GM06990 (cell line): ENCODE measurements at regions not wholly inside any gene's neighbourhood (a gene's known extent, or its start where the extent isn't known, plus 50 kb on each side); places are given as distances from the start of the nearest gene placed in this dataset.
"Not testable (repeated sequence)": the region's sequence is repeated elsewhere in the genome, so short reads cannot be mapped to it uniquely, and the experiment has no call there.

Source experiments
- DNase-seq: peaks from one replicate; pipeline ENCODE4 v3.0.0-alpha.2; 2011; ENCODE audit not compliant: insufficient read length; ENCODE audit errors: extremely low read depth
- H3K27me3 ChIP-seq: replicated peaks from 2 replicates; pipeline ENCODE4 v1.6.0; 2011; ENCODE audit warnings: low read length; ENCODE audit not compliant: control insufficient read depth, insufficient read depth
- H3K36me3 ChIP-seq: 2 replicates; pipeline ENCODE4 v1.5.1; 2011; ENCODE audit warnings: low read length; ENCODE audit not compliant: control insufficient read depth, insufficient read depth
- H3K4me3 ChIP-seq: replicated peaks from 2 replicates; pipeline ENCODE4 v1.5.1; 2011; ENCODE audit warnings: low read depth, mild to moderate bottlenecking, control low read depth, low read length
- TF ChIP-seq, protein P1 (sequence below): IDR thresholded peaks from 2 replicates; pipeline ENCODE4 v1.5.1; 2011; ENCODE audit warnings: low read length, control low read depth, mild to moderate bottlenecking, inconsistent platforms; ENCODE audit not compliant: insufficient read depth, poor library complexity, severe bottlenecking

DNA sequence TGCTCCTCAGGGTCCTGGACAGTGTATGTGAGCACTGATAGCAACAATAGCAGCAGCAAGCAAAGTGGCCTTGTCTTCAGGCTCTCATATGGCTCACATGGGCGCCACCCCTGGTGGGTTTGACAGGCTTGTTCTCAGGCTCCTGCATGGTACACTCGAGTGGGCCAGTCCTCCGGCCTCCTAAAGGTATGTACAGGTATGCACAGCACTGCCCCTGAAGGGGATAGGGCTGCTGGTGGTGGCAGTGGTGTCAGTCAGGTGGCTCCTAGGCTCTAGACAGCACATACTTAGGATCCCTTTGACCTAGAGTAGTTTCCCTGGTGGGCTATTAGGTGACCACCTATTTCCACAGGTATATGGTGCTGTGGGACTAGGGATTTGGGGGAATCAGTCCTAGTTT lies 79.8 kb downstream of the LGALS9B start:
- not testable (repeated sequence) for H3K4me3 ChIP-seq, H3K36me3 ChIP-seq, H3K27me3 ChIP-seq, DNase-seq

DNA sequence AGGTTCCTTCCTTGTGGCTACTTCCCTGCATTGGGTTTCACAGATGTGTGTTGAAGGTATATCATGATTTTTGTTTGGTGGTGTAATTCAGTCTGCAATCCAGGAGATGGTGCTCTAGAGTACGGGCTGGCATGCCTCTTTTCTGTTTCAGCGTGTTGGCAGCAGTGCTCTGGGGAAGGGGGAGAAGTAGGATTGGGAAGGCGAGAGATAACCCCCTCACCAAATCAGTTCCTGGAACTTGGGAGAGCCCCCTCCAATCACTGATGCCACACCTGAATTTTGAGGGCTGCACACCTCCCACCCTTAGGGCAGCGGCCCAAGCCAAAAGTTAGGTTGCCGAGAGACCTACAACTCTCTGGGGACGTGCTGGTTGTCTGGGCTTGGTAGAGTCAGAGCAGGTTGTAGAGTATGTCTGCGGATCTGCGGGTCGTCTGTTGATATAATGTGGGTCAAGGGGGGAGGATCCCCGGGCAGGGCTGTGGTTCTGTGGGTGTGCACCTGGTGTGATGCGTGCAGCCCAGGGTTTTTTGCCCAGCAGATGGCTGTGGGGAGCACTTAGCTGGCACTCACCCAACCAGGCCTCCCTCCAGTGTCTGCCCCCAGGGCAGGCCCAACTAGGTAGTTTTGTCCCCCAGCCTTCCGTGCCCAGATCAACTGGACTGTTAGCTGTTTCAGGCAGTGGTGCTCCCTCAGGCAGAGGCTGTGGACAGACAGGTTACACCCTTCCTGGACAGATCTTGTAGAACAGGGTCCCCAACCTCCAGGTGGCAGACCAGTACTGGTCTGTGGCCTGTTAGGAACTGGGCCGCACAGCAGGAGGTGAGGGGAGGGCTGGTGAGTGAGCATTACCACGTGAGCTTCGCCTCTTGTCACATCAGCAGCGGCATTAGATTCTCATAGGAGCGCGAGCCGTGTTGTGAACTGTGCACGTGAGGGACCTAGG lies 85.7 kb downstream of the LGALS9B start:
- H3K4me3 ChIP-seq, H3K36me3 ChIP-seq, DNase-seq, H3K27me3 ChIP-seq: not testable (repeated sequence)
- TF ChIP-seq, protein P1, sequence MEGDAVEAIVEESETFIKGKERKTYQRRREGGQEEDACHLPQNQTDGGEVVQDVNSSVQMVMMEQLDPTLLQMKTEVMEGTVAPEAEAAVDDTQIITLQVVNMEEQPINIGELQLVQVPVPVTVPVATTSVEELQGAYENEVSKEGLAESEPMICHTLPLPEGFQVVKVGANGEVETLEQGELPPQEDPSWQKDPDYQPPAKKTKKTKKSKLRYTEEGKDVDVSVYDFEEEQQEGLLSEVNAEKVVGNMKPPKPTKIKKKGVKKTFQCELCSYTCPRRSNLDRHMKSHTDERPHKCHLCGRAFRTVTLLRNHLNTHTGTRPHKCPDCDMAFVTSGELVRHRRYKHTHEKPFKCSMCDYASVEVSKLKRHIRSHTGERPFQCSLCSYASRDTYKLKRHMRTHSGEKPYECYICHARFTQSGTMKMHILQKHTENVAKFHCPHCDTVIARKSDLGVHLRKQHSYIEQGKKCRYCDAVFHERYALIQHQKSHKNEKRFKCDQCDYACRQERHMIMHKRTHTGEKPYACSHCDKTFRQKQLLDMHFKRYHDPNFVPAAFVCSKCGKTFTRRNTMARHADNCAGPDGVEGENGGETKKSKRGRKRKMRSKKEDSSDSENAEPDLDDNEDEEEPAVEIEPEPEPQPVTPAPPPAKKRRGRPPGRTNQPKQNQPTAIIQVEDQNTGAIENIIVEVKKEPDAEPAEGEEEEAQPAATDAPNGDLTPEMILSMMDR, result peak; percentile 46

DNA sequence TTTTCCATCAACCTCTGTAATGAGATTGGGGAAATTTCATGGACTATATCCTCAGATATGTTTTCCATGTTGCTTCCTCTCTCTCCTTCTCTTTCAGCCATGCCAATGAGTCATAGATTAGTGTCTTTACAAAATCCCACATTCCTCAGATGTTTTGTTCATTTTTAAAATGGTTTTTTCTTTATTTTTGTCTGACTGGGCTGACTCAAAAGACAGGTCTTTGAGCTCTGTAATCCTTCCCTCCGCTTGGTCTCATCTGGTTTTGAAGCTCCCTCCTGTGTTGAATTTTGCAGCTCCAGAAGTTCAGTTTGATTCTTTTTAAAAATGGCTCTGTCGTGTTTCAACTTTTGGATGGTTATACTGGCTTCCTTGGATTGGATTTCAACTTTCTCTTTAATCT lies 86.7 kb downstream of the LGALS9B start:
- not testable (repeated sequence) for DNase-seq, H3K36me3 ChIP-seq, H3K27me3 ChIP-seq, H3K4me3 ChIP-seq

DNA sequence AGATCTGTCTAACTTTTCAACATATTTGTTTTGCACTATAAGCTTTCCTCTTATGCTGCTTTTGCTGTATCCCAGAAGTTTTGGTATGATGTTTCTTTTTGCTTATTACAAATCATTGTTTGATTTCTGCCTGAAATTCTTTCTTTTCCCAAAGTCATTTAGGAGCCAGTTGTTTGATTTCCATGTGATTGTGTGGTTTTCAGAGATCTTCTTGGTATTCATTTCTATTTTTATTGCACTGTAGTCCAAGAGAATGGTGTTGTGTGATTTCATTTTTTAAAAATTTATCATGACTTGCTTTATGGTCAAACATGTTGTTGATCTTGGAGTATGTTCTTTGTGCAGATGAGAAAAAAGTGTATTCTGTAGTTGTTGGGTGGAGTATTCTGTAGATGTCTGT lies 88.1 kb downstream of the LGALS9B start:
- not testable (repeated sequence) for DNase-seq, H3K27me3 ChIP-seq, H3K36me3 ChIP-seq, H3K4me3 ChIP-seq

DNA sequence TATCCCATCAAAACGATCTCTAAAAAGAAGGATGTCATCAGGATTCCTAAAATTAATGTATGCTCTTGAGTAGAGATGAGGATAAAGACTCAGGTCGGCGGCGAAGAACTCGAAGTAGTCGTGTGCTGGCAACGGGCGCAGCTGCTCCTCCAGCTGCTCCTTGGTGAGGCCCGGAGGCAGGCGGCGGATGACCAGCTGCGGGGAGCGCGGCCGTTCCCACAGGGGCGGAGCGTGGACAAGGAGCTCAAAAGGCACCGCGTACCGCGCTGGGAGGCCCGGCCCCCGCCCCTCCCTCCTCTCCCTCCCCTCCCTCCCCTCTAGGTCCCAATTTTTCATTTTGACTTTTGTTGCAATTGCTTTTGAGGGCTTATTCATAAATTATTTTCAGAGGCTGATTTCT lies 90.7 kb downstream of the LGALS9B start:
- H3K4me3 ChIP-seq, result not testable (repeated sequence)

DNA sequence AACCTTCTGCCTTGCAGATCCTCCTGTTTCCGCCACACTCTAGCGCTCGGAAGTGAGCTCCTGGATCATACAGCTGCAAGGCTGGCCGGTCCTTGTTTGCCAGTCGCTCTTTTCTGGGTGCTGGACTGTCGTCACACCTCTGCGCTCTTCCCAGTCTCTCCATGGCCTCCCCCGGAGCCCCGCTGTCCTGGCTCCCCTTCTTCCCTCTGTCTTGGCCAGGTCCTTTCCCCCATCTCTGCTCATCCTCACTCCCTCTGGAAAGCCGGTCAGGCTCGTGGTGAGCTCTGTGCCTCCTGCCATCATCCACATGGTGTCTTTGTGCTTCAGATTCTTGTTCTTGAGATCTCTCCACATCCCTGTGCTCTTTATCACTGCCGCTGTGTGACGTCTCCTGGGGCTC lies 91.6 kb downstream of the LGALS9B start:
- not testable (repeated sequence) for DNase-seq, H3K4me3 ChIP-seq

More for the DNA sequence above, 90.7 kb downstream of the LGALS9B start:
- H3K27me3 ChIP-seq, DNase-seq, H3K36me3 ChIP-seq: not testable (repeated sequence)

More for the DNA sequence above, 91.6 kb downstream of the LGALS9B start:
- H3K27me3 ChIP-seq, H3K36me3 ChIP-seq: not testable (repeated sequence)
